OCI-LY3 (cell line): ENCODE measurements at regions not wholly inside any gene's neighbourhood (a gene's known extent, or its start where the extent isn't known, plus 50 kb on each side); places are given as distances from the start of the nearest gene placed in this dataset.

Experiments used
- CTCF ChIP-seq: fragments of 200-600, 300-600 bp; sonication (generic); IDR thresholded peaks from 2 replicates; pipeline ENCODE4 v1.5.1; 2014; ENCODE audit warnings: antibody characterized with exemption, low read length, low read depth
- EZH2phosphoT487 ChIP-seq: fragments of 200-600 bp; shearing (Covaris generic); IDR thresholded peaks from 2 replicates; pipeline ENCODE4 v1.6.1; 2018; ENCODE audit warnings: antibody characterized with exemption, mixed run types, low read depth

- TF ChIP-seq CTCF (no peak), EZH2phosphoT487 (no peak)
Measured at GRCh38 chr3:19645093-19645492, 288.9 kb downstream of the EFHB start.
